ENCODE measurements at regions not wholly inside any gene's neighbourhood (a gene's known extent, or its start where the extent isn't known, plus 50 kb on each side); places are given as distances from the start of the nearest gene placed in this dataset.
A peak's percentile ranks its signal among the peaks of the same experiment; 100 is the strongest.

GRCh38 chrX:76228499-76228898, 55.6 kb downstream of the PBDC1 start:
- DNase-seq (ENCODE audit: low read depth in 2 of 2): no peak

- no peak for DNase-seq (ENCODE audit: low read depth in 2 of 2)
Measured at GRCh38 chrX:76248901-76249300, 76.0 kb downstream of the PBDC1 start.

- DNase-seq (ENCODE audit: low read depth in 2 of 2): peak in 1 of 2 donors; percentile 1
Measured at GRCh38 chrX:76253432-76253831, 80.6 kb downstream of the PBDC1 start.

- DNase-seq (ENCODE audit: low read depth in 2 of 2): peak in 1 of 2 donors; percentile 0
Measured at GRCh38 chrX:76279007-76279406, 106.1 kb downstream of the PBDC1 start.

Measured in stimulated activated CD8-positive, alpha-beta memory T cell treated with anti-CD3 and anti-CD28 coated beads, Interleukin-15, amount 100 ng/mL, for 4 hours (primary cell).